Esophagus squamous epithelium (tissue), 4 donors: ENCODE measurements at regions not wholly inside any gene's neighbourhood (a gene's known extent, or its start where the extent isn't known, plus 50 kb on each side); places are given as distances from the start of the nearest gene placed in this dataset.

Experiments used
- POLR2A ChIP-seq, 4 donors: fragments of 450-650 bp; IDR thresholded peaks; one replicate each; pipeline ENCODE4 v1.6.1; 2017; ENCODE audit warnings: antibody characterized with exemption in 4 of 4, mild to moderate bottlenecking in 4 of 4, moderate library complexity in 3 of 4
- TF ChIP-seq, protein P1 (sequence below), 6 experiments: fragments of 450-650 bp in 4 of 6; fragments of 200-600 bp in 2 of 6; sonication (generic) in 2 of 6; IDR thresholded peaks; one replicate each; pipeline ENCODE4 v1.5.1; 2016 to 2019; ENCODE audit warnings: antibody characterized with exemption in 6 of 6, mild to moderate bottlenecking in 4 of 6, moderate library complexity in 4 of 6

- no peak for TF ChIP-seq POLR2A (IDR thresholded peaks at IDR 0.05)
- TF ChIP-seq, protein P1, sequence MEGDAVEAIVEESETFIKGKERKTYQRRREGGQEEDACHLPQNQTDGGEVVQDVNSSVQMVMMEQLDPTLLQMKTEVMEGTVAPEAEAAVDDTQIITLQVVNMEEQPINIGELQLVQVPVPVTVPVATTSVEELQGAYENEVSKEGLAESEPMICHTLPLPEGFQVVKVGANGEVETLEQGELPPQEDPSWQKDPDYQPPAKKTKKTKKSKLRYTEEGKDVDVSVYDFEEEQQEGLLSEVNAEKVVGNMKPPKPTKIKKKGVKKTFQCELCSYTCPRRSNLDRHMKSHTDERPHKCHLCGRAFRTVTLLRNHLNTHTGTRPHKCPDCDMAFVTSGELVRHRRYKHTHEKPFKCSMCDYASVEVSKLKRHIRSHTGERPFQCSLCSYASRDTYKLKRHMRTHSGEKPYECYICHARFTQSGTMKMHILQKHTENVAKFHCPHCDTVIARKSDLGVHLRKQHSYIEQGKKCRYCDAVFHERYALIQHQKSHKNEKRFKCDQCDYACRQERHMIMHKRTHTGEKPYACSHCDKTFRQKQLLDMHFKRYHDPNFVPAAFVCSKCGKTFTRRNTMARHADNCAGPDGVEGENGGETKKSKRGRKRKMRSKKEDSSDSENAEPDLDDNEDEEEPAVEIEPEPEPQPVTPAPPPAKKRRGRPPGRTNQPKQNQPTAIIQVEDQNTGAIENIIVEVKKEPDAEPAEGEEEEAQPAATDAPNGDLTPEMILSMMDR (IDR thresholded peaks at IDR 0.05): no peak
These were observed 250.0 kb downstream of the DSEL start for GRCh38 chr18:67266246-67267237.
